MCF 10A (cell line): ENCODE measurements at regions not wholly inside any gene's neighbourhood (a gene's known extent, or its start where the extent isn't known, plus 50 kb on each side); places are given as distances from the start of the nearest gene placed in this dataset.
A peak's percentile ranks its signal among the peaks of the same experiment; 100 is the strongest.

Experiments
- BruUV-seq: library from RNA; stranded (reverse); fragments of 400-500 nt; replicated peaks from 2 replicates; lab custom pipeline; 2021; lab: Mats Ljungman, UMichigan
- CTCF ChIA-PET: fragments of 300-600 bp; sonication (Branson Sonifier 250); formaldehyde crosslinking; extraction: SDS; loops from one replicate; lab custom pipeline; 2021; ENCODE audit warnings: antibody characterized with exemption, inconsistent platforms; lab: Yijun Ruan, JAX
- POLR2A ChIA-PET: fragments of 300-600, 350-650 bp; sonication (Branson Sonifier 250); formaldehyde crosslinking; extraction: SDS; loops from one replicate; lab custom pipeline; 2020; ENCODE audit warnings: antibody characterized with exemption, inconsistent platforms; lab: Yijun Ruan, JAX
- DNase-seq: peaks from one replicate; pipeline ENCODE4 v3.0.0-alpha.2; 2018; ENCODE audit not compliant: unreplicated experiment
- H3K27ac Mint-ChIP-seq: one replicate; pipeline ENCODE4 v1.8.0; 2022; ENCODE audit warnings: mild to moderate bottlenecking, low read depth, mixed read lengths; ENCODE audit not compliant: unreplicated experiment
- H3K27me3 Mint-ChIP-seq: one replicate; pipeline ENCODE4 v1.8.0; 2022; ENCODE audit warnings: mixed read lengths; ENCODE audit not compliant: insufficient read depth, unreplicated experiment
- H3K36me3 Mint-ChIP-seq: one replicate; pipeline ENCODE4 v1.8.0; 2022; ENCODE audit warnings: mild to moderate bottlenecking, moderate library complexity, mixed read lengths; ENCODE audit not compliant: insufficient read depth, unreplicated experiment
- H3K4me1 Mint-ChIP-seq: one replicate; pipeline ENCODE4 v1.8.0; 2022; ENCODE audit warnings: mixed read lengths; ENCODE audit not compliant: insufficient read depth, unreplicated experiment
- H3K4me3 Mint-ChIP-seq: one replicate; pipeline ENCODE4 v1.8.0; 2022; ENCODE audit warnings: mild to moderate bottlenecking, moderate library complexity, mixed read lengths; ENCODE audit not compliant: unreplicated experiment
- H3K9me3 Mint-ChIP-seq: one replicate; pipeline ENCODE4 v1.8.0; 2022; ENCODE audit warnings: mixed read lengths; ENCODE audit not compliant: unreplicated experiment
- intact Hi-C: fragments of 100-400 bp; cut with micrococcal nuclease; formaldehyde crosslinking; loops from 2 replicates; pipeline ENCODE4 v1.14.1; 2022
- TF ChIP-seq, protein P1 (sequence below): fragments of 200-600 bp; IDR thresholded peaks from one replicate; pipeline ENCODE4 v1.8.0; 2022; ENCODE audit warnings: antibody characterized with exemption, mild to moderate bottlenecking; ENCODE audit not compliant: unreplicated experiment

- intact Hi-C loops = no loop called here
- no peak for DNase-seq
- Mint-ChIP-seq H3K27ac (no peak overlapping the region), H3K27me3 (no peaks in the 10 kb centered on the region), H3K9me3 (no peaks in the 10 kb centered on the region), H3K4me1 (peaks cover 11% of the 10 kb centered on the region), H3K4me3 (no peak overlapping the region), H3K36me3 (no peaks in the 10 kb centered on the region)
- TF ChIP-seq, protein P1, sequence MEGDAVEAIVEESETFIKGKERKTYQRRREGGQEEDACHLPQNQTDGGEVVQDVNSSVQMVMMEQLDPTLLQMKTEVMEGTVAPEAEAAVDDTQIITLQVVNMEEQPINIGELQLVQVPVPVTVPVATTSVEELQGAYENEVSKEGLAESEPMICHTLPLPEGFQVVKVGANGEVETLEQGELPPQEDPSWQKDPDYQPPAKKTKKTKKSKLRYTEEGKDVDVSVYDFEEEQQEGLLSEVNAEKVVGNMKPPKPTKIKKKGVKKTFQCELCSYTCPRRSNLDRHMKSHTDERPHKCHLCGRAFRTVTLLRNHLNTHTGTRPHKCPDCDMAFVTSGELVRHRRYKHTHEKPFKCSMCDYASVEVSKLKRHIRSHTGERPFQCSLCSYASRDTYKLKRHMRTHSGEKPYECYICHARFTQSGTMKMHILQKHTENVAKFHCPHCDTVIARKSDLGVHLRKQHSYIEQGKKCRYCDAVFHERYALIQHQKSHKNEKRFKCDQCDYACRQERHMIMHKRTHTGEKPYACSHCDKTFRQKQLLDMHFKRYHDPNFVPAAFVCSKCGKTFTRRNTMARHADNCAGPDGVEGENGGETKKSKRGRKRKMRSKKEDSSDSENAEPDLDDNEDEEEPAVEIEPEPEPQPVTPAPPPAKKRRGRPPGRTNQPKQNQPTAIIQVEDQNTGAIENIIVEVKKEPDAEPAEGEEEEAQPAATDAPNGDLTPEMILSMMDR = no peak
- CTCF ChIA-PET = interaction anchor here (0.5 to 0.6 kb wide), 2 partner anchors 139 to 196 kb away, joined by 3 read pairs; no protein-coding TSS in a partner anchor
- POLR2A ChIA-PET = no interaction called here
- no TSS peak for BruUV-seq
Observed at GRCh38 chr13:80052286-80052685, 288.6 kb downstream of the SPRY2 start.

- Mint-ChIP-seq H3K27me3 (no peaks in the 10 kb centered on the region), H3K4me3 (no peak overlapping the region), H3K27ac (no peak overlapping the region), H3K36me3 (no peaks in the 10 kb centered on the region), H3K9me3 (no peaks in the 10 kb centered on the region), H3K4me1 (peaks cover 11% of the 10 kb centered on the region)
- intact Hi-C loops = no loop called here
- ChIA-PET CTCF (interaction anchor here (0.7 kb wide), 1 partner anchor 277 kb away, joined by 5 read pairs; no protein-coding TSS in a partner anchor), POLR2A (no interaction called here)
- DNase-seq = no peak
- BruUV-seq = no TSS peak
- TF ChIP-seq, protein P1 = no peak
Observed at GRCh38 chr13:80050252-80050651, 290.7 kb downstream of the SPRY2 start.

DNA sequence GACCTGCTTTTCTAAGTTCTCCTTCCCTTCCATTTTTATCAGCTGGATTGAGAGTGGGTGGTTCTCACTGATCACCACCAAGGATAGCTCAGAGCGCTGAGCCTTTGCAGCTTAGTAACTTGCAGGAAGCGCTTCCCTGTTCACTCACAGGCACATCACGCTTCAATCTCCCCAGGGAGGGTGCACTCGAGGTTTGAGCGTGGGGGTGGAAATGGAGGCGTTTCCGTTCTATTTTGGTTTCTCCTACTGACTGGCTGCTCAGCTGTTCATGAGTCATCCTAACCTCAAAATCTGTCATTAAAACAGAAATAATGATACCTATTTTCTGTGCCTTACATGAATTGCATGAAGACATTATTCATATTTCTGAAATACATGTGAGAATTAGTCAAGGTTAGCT is 292.1 kb downstream of the SPRY2 start:
- Mint-ChIP-seq H3K27ac (no peak overlapping the region), H3K4me3 (no peak overlapping the region), H3K9me3 (no peaks in the 10 kb centered on the region), H3K4me1 (peaks cover 11% of the 10 kb centered on the region), H3K36me3 (no peaks in the 10 kb centered on the region), H3K27me3 (no peaks in the 10 kb centered on the region)
- CTCF ChIA-PET = interaction anchor here (0.5 to 1.1 kb wide), 4 partner anchors 8 to 146 kb away, joined by 3 to 4 read pairs (median 4); no protein-coding TSS in a partner anchor
- BruUV-seq = no TSS peak
- POLR2A ChIA-PET = interaction anchor here (0.9 to 1.8 kb wide), 4 partner anchors 34 to 293 kb away, joined by 3 to 6 read pairs (median 4); partner anchors contain the start of gene SPRY2
- peak; percentile 87 for DNase-seq
- TF ChIP-seq, protein P1 = no peak
- intact Hi-C loops = no loop called here

DNA sequence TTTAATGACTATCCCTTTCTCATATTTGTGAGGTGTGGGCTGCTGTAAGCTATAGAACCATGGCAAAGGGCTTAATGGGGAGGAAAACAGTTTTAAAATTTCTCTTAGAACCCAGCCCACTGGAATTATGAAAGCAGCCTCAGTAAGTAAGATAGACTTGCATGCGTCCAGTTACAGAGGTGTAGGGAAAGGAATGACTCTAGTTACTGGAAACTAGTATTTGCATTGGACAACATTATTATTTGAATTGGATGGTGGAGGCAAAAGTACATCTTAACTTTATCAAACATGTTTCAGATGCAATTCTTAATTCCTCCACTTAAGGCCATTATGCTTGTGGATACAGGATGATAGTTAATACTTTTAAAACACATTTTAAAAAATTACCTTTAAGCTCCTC is 292.9 kb downstream of the SPRY2 start:
- Mint-ChIP-seq H3K36me3 (no peaks in the 10 kb centered on the region), H3K4me1 (peaks cover 11% of the 10 kb centered on the region), H3K9me3 (no peaks in the 10 kb centered on the region), H3K4me3 (no peak overlapping the region), H3K27ac (no peak overlapping the region), H3K27me3 (no peaks in the 10 kb centered on the region)
- intact Hi-C loops = no loop called here
- POLR2A ChIA-PET = interaction anchor here (0.9 to 1.8 kb wide), 4 partner anchors 35 to 293 kb away, joined by 3 to 6 read pairs (median 4); partner anchors contain the start of gene SPRY2
- BruUV-seq = no TSS peak
- CTCF ChIA-PET = interaction anchor here (0.5 to 0.7 kb wide), 2 partner anchors 72 to 145 kb away, joined by 3 read pairs; no protein-coding TSS in a partner anchor
- TF ChIP-seq, protein P1 = no peak
- no peak for DNase-seq
